ENCODE measurements at regions not wholly inside any gene's neighbourhood (a gene's known extent, or its start where the extent isn't known, plus 50 kb on each side); places are given as distances from the start of the nearest gene placed in this dataset.

GRCh38 chr3:150072576-150072975 lies 101.9 kb upstream of the PFN2 start:
- H3K4me1 Mint-ChIP-seq (ENCODE audit: low read depth), result no peaks in the 10 kb centered on the region
- no peaks in the 10 kb centered on the region for H3K36me3 Mint-ChIP-seq (ENCODE audit: low read depth)
- peaks cover 8% of the 10 kb centered on the region for H3K27me3 Mint-ChIP-seq (ENCODE audit: low read depth)
- H3K4me3 Mint-ChIP-seq, result no peak overlapping the region
- H3K9me3 Mint-ChIP-seq, result peaks cover 5% of the 10 kb centered on the region
- no peak overlapping the region for H3K27ac Mint-ChIP-seq

GRCh38 chr3:150070271-150070670 lies 99.6 kb upstream of the PFN2 start:
- H3K27me3 Mint-ChIP-seq (ENCODE audit: low read depth), result peaks cover 11% of the 10 kb centered on the region
- H3K36me3 Mint-ChIP-seq (ENCODE audit: low read depth), result no peaks in the 10 kb centered on the region
- no peaks in the 10 kb centered on the region for H3K9me3 Mint-ChIP-seq
- H3K4me1 Mint-ChIP-seq (ENCODE audit: low read depth), result no peaks in the 10 kb centered on the region
- no peak overlapping the region for H3K4me3 Mint-ChIP-seq
- H3K27ac Mint-ChIP-seq, result no peak overlapping the region

- no peak overlapping the region for H3K4me3 Mint-ChIP-seq
- H3K9me3 Mint-ChIP-seq, result no peaks in the 10 kb centered on the region
- peaks cover 11% of the 10 kb centered on the region for H3K27me3 Mint-ChIP-seq (ENCODE audit: low read depth)
- H3K27ac Mint-ChIP-seq, result no peak overlapping the region
- no peaks in the 10 kb centered on the region for H3K36me3 Mint-ChIP-seq (ENCODE audit: low read depth)
- no peaks in the 10 kb centered on the region for H3K4me1 Mint-ChIP-seq (ENCODE audit: low read depth)
These were observed 98.9 kb upstream of the PFN2 start for GRCh38 chr3:150069633-150070032.

GRCh38 chr3:150069154-150069527 lies 98.4 kb upstream of the PFN2 start:
- no peaks in the 10 kb centered on the region for H3K36me3 Mint-ChIP-seq (ENCODE audit: low read depth)
- H3K27me3 Mint-ChIP-seq (ENCODE audit: low read depth), result peaks cover 11% of the 10 kb centered on the region
- H3K9me3 Mint-ChIP-seq, result no peaks in the 10 kb centered on the region
- no peaks in the 10 kb centered on the region for H3K4me1 Mint-ChIP-seq (ENCODE audit: low read depth)
- H3K4me3 Mint-ChIP-seq, result no peak overlapping the region
- H3K27ac Mint-ChIP-seq, result no peak overlapping the region

- Mint-ChIP-seq H3K4me3 (no peak overlapping the region), H3K27me3 (ENCODE audit: low read depth) (peaks cover 7% of the 10 kb centered on the region), H3K36me3 (ENCODE audit: low read depth) (no peaks in the 10 kb centered on the region)
These were observed 97.9 kb upstream of the PFN2 start for GRCh38 chr3:150068440-150069153.

GRCh38 chr3:150067561-150067960 lies 96.9 kb upstream of the PFN2 start:
- Mint-ChIP-seq H3K27me3 (ENCODE audit: low read depth) (peaks cover 5% of the 10 kb centered on the region), H3K36me3 (ENCODE audit: low read depth) (no peaks in the 10 kb centered on the region), H3K27ac (no peak overlapping the region), H3K4me3 (no peak overlapping the region), H3K4me1 (ENCODE audit: low read depth) (no peaks in the 10 kb centered on the region), H3K9me3 (no peaks in the 10 kb centered on the region)

More at GRCh38 chr3:150068440-150069153, 97.9 kb upstream of the PFN2 start:
- H3K27ac Mint-ChIP-seq, result no peak overlapping the region
- H3K4me1 Mint-ChIP-seq (ENCODE audit: low read depth), result no peaks in the 10 kb centered on the region
- H3K9me3 Mint-ChIP-seq, result no peaks in the 10 kb centered on the region

GRCh38 chr3:150064971-150065370 lies 94.3 kb upstream of the PFN2 start:
- Mint-ChIP-seq H3K9me3 (no peaks in the 10 kb centered on the region), H3K27me3 (ENCODE audit: low read depth) (peaks cover 9% of the 10 kb centered on the region), H3K27ac (no peak overlapping the region), H3K4me1 (ENCODE audit: low read depth) (no peaks in the 10 kb centered on the region), H3K4me3 (no peak overlapping the region), H3K36me3 (ENCODE audit: low read depth) (no peaks in the 10 kb centered on the region)

GRCh38 chr3:150063237-150063636 lies 92.5 kb upstream of the PFN2 start:
- no peaks in the 10 kb centered on the region for H3K4me1 Mint-ChIP-seq (ENCODE audit: low read depth)
- H3K27me3 Mint-ChIP-seq (ENCODE audit: low read depth), result peaks cover 9% of the 10 kb centered on the region
- no peak overlapping the region for H3K27ac Mint-ChIP-seq
- no peaks in the 10 kb centered on the region for H3K36me3 Mint-ChIP-seq (ENCODE audit: low read depth)
- H3K9me3 Mint-ChIP-seq, result no peaks in the 10 kb centered on the region
- H3K4me3 Mint-ChIP-seq, result no peak overlapping the region

- Mint-ChIP-seq H3K27ac (no peak overlapping the region), H3K9me3 (no peaks in the 10 kb centered on the region), H3K4me3 (no peak overlapping the region), H3K36me3 (ENCODE audit: low read depth) (no peaks in the 10 kb centered on the region), H3K4me1 (ENCODE audit: low read depth) (no peaks in the 10 kb centered on the region), H3K27me3 (ENCODE audit: low read depth) (peaks cover 7% of the 10 kb centered on the region)
These were observed 91.8 kb upstream of the PFN2 start for GRCh38 chr3:150062492-150062891.

- H3K27me3 Mint-ChIP-seq (ENCODE audit: low read depth), result peaks cover 4% of the 10 kb centered on the region
- no peak overlapping the region for H3K4me3 Mint-ChIP-seq
- H3K9me3 Mint-ChIP-seq, result no peaks in the 10 kb centered on the region
- no peaks in the 10 kb centered on the region for H3K4me1 Mint-ChIP-seq (ENCODE audit: low read depth)
- no peaks in the 10 kb centered on the region for H3K36me3 Mint-ChIP-seq (ENCODE audit: low read depth)
- H3K27ac Mint-ChIP-seq, result no peak overlapping the region
These were observed 90.8 kb upstream of the PFN2 start for GRCh38 chr3:150061288-150062024.

- Mint-ChIP-seq H3K27ac (no peak overlapping the region), H3K9me3 (no peaks in the 10 kb centered on the region), H3K4me3 (no peak overlapping the region), H3K36me3 (ENCODE audit: low read depth) (no peaks in the 10 kb centered on the region), H3K4me1 (ENCODE audit: low read depth) (no peaks in the 10 kb centered on the region), H3K27me3 (ENCODE audit: low read depth) (peaks cover 4% of the 10 kb centered on the region)
These were observed 89.0 kb upstream of the PFN2 start for GRCh38 chr3:150059729-150060128.

GRCh38 chr3:150059241-150059640 lies 88.5 kb upstream of the PFN2 start:
- peaks cover 4% of the 10 kb centered on the region for H3K27me3 Mint-ChIP-seq (ENCODE audit: low read depth)
- no peaks in the 10 kb centered on the region for H3K36me3 Mint-ChIP-seq (ENCODE audit: low read depth)
- no peak overlapping the region for H3K27ac Mint-ChIP-seq
- H3K4me3 Mint-ChIP-seq, result no peak overlapping the region
- H3K4me1 Mint-ChIP-seq (ENCODE audit: low read depth), result no peaks in the 10 kb centered on the region
- no peaks in the 10 kb centered on the region for H3K9me3 Mint-ChIP-seq

- H3K27me3 Mint-ChIP-seq (ENCODE audit: low read depth), result peaks cover 14% of the 10 kb centered on the region
- no peaks in the 10 kb centered on the region for H3K9me3 Mint-ChIP-seq
These were observed 86.5 kb upstream of the PFN2 start for GRCh38 chr3:150057227-150057626.

GRCh38 chr3:150055332-150055731 lies 84.6 kb upstream of the PFN2 start:
- no peaks in the 10 kb centered on the region for H3K4me1 Mint-ChIP-seq (ENCODE audit: low read depth)

More at GRCh38 chr3:150057227-150057626, 86.5 kb upstream of the PFN2 start:
- Mint-ChIP-seq H3K4me1 (ENCODE audit: low read depth) (no peaks in the 10 kb centered on the region), H3K27ac (no peak overlapping the region), H3K4me3 (no peak overlapping the region), H3K36me3 (ENCODE audit: low read depth) (no peaks in the 10 kb centered on the region)

GRCh38 chr3:150054635-150055034 lies 83.9 kb upstream of the PFN2 start:
- no peaks in the 10 kb centered on the region for H3K4me1 Mint-ChIP-seq (ENCODE audit: low read depth)
- peaks cover 11% of the 10 kb centered on the region for H3K27me3 Mint-ChIP-seq (ENCODE audit: low read depth)
- H3K4me3 Mint-ChIP-seq, result no peak overlapping the region
- no peaks in the 10 kb centered on the region for H3K9me3 Mint-ChIP-seq
- H3K36me3 Mint-ChIP-seq (ENCODE audit: low read depth), result no peaks in the 10 kb centered on the region
- no peak overlapping the region for H3K27ac Mint-ChIP-seq

More at GRCh38 chr3:150055332-150055731, 84.6 kb upstream of the PFN2 start:
- Mint-ChIP-seq H3K4me3 (no peak overlapping the region), H3K27ac (no peak overlapping the region), H3K36me3 (ENCODE audit: low read depth) (no peaks in the 10 kb centered on the region), H3K9me3 (no peaks in the 10 kb centered on the region), H3K27me3 (ENCODE audit: low read depth) (peaks cover 11% of the 10 kb centered on the region)
